ENCODE measurements at regions not wholly inside any gene's neighbourhood (a gene's known extent, or its start where the extent isn't known, plus 50 kb on each side); places are given as distances from the start of the nearest gene placed in this dataset.

GRCh38 chr7:56174346-56174874, 58.2 kb upstream of the NUPR2 start:
- TF ChIP-seq EZH2phosphoT487 (IDR thresholded peaks at IDR 0.05; ENCODE audit: low read length): no peak
- no peak for TF ChIP-seq EZH2 (optimal IDR thresholded peaks at IDR 0.05; ENCODE audit: low read depth, low read length)
- TF ChIP-seq CTCF (IDR thresholded peaks at IDR 0.05; ENCODE audit: low read length): no peak
- no peaks in the 10 kb centered on the region for H3K9me2 ChIP-seq (replicated peaks; ENCODE audit: insufficient read depth, low read length)
- H2AFZ ChIP-seq (ENCODE audit: low read length): no peak overlapping the region
- H3K9me3 ChIP-seq (replicated peaks; ENCODE audit: insufficient read depth, low read length): no peaks in the 10 kb centered on the region
- no peaks in the 10 kb centered on the region for H3K4me1 ChIP-seq (ENCODE audit: low read length)
- no peak for DNase-seq
- H3K36me3 ChIP-seq (replicated peaks; ENCODE audit: insufficient read depth, low read length): no peaks in the 10 kb centered on the region
- no peaks in the 10 kb centered on the region for H3F3A ChIP-seq (ENCODE audit: insufficient read depth, low read length)
- H3K79me2 ChIP-seq (ENCODE audit: low read length): no peaks in the 10 kb centered on the region
- H3K27ac ChIP-seq (ENCODE audit: low read length): no peak overlapping the region
- H3K4me3 ChIP-seq (ENCODE audit: low read length): no peak overlapping the region
- no peak overlapping the region for H3K4me2 ChIP-seq (ENCODE audit: low read depth, low read length)
- no peaks in the 10 kb centered on the region for H3K27me3 ChIP-seq (replicated peaks; ENCODE audit: insufficient read depth, low read length)
- no peak overlapping the region for H3K9ac ChIP-seq (ENCODE audit: low read length)
- H4K20me1 ChIP-seq (ENCODE audit: insufficient read depth, low read length): no peaks in the 10 kb centered on the region

All from MM.1S (cell line).